Mammary epithelial cell (primary cell): ENCODE measurements at regions not wholly inside any gene's neighbourhood (a gene's known extent, or its start where the extent isn't known, plus 50 kb on each side); places are given as distances from the start of the nearest gene placed in this dataset.

ENCODE experiments used
- EZH2 ChIP-seq: IDR thresholded peaks from 2 replicates; pipeline ENCODE4 v1.6.1; 2012; ENCODE audit warnings: low read length, inconsistent platforms, borderline replicate concordance
- TF ChIP-seq, protein P1 (sequence below), 2 donors: IDR thresholded peaks in 1 of 2; conservative IDR thresholded peaks in 1 of 2; 2 replicates each; pipeline ENCODE4 v1.5.1; 2011 to 2012; ENCODE audit warnings: inconsistent platforms in 2 of 2, low read length in 2 of 2, mild to moderate bottlenecking in 2 of 2, control low read depth in 1 of 2, low read depth in 1 of 2; ENCODE audit not compliant: insufficient read depth in 1 of 2; ENCODE audit errors: extremely low read depth in 1 of 2

GRCh38 chr12:43226151-43226550, 325.9 kb downstream of the ADAMTS20 start:
- TF ChIP-seq, protein P1, sequence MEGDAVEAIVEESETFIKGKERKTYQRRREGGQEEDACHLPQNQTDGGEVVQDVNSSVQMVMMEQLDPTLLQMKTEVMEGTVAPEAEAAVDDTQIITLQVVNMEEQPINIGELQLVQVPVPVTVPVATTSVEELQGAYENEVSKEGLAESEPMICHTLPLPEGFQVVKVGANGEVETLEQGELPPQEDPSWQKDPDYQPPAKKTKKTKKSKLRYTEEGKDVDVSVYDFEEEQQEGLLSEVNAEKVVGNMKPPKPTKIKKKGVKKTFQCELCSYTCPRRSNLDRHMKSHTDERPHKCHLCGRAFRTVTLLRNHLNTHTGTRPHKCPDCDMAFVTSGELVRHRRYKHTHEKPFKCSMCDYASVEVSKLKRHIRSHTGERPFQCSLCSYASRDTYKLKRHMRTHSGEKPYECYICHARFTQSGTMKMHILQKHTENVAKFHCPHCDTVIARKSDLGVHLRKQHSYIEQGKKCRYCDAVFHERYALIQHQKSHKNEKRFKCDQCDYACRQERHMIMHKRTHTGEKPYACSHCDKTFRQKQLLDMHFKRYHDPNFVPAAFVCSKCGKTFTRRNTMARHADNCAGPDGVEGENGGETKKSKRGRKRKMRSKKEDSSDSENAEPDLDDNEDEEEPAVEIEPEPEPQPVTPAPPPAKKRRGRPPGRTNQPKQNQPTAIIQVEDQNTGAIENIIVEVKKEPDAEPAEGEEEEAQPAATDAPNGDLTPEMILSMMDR (conservative IDR thresholded peaks at IDR 0.05 in 1 of 2, IDR thresholded peaks at IDR 0.05 in 1 of 2; ENCODE audit: extremely low read depth in 1 of 2, insufficient read depth in 1 of 2, low read depth in 1 of 2, low read length in 2 of 2), result no peak
- TF ChIP-seq EZH2, result no peak
